Activated CD8-positive, alpha-beta T cell treated with anti-CD3 and anti-CD28 coated beads for 36 hours (primary cell): ENCODE measurements at regions not wholly inside any gene's neighbourhood (a gene's known extent, or its start where the extent isn't known, plus 50 kb on each side); places are given as distances from the start of the nearest gene placed in this dataset.

ENCODE experiments used
- ATAC-seq: fragments of 200-7000 bp; cut with Tn5 transposase; one replicate; pipeline ENCODE4 v1.10.0; 2021; ENCODE audit warnings: mild to moderate bottlenecking, moderate library complexity
- CTCF ChIA-PET: fragments of 350-600 bp; sonication (Branson Sonifier 250); formaldehyde crosslinking; loops from one replicate; lab custom pipeline; 2021; ENCODE audit warnings: antibody characterized with exemption; lab: Charles Lee
- POLR2A ChIA-PET: fragments of 350-600 bp; sonication (Branson Sonifier 250); formaldehyde crosslinking; loops from one replicate; lab custom pipeline; 2021; ENCODE audit warnings: antibody characterized with exemption; lab: Charles Lee
- DNase-seq: peaks from one replicate; pipeline ENCODE4 v3.0.0-alpha.2; 2020
- H3K27ac Mint-ChIP-seq: one replicate; pipeline ENCODE4 v1.8.0; 2021; ENCODE audit warnings: mild to moderate bottlenecking, mixed read lengths
- H3K27me3 Mint-ChIP-seq: one replicate; pipeline ENCODE4 v1.8.0; 2021; ENCODE audit warnings: mixed read lengths
- H3K36me3 Mint-ChIP-seq: one replicate; pipeline ENCODE4 v1.8.0; 2021; ENCODE audit warnings: low read depth, mixed read lengths
- H3K4me1 Mint-ChIP-seq: one replicate; pipeline ENCODE4 v1.8.0; 2021; ENCODE audit warnings: low read depth, mixed read lengths
- H3K4me3 Mint-ChIP-seq: one replicate; pipeline ENCODE4 v1.8.0; 2021; ENCODE audit warnings: mild to moderate bottlenecking, moderate library complexity, mixed read lengths
- H3K9me3 Mint-ChIP-seq: one replicate; pipeline ENCODE4 v1.8.0; 2021; ENCODE audit warnings: mixed read lengths
- intact Hi-C: fragments of 100-400 bp; cut with micrococcal nuclease; formaldehyde crosslinking; loops from one replicate; pipeline ENCODE4 v1.10.0; 2022
- TF ChIP-seq, protein P1 (sequence below): fragments of 200-600 bp; IDR thresholded peaks from one replicate; pipeline ENCODE4 v1.8.0; 2022; ENCODE audit warnings: antibody characterized with exemption, mild to moderate bottlenecking

DNA sequence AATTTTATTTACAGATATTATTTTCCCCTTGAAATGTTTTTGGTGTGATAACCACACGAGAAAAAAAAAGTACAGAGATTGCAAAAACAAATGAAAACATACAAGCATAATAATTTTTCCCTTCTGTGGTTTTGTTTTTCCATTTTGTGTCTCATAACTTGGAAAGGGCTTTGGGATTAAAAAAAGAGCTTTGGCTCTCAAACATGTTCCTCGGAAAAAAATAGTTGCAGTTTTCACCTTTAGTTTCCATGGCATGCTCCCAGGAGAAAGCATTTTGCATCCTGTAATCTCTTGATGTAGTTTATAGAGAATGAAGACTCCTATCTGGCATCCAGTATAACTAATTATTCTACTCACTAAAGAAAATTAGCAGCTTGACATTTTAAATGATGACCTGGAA lies 362.1 kb upstream of the PDGFD start:
- POLR2A ChIA-PET, result no interaction called here
- Mint-ChIP-seq H3K4me3 (no peak overlapping the region), H3K9me3 (no peaks in the 10 kb centered on the region), H3K36me3 (no peaks in the 10 kb centered on the region), H3K4me1 (no peaks in the 10 kb centered on the region), H3K27ac (no peak overlapping the region), H3K27me3 (peaks cover 1% of the 10 kb centered on the region)
- DNase-seq (no peak), ATAC-seq (no peak)
- TF ChIP-seq, protein P1, sequence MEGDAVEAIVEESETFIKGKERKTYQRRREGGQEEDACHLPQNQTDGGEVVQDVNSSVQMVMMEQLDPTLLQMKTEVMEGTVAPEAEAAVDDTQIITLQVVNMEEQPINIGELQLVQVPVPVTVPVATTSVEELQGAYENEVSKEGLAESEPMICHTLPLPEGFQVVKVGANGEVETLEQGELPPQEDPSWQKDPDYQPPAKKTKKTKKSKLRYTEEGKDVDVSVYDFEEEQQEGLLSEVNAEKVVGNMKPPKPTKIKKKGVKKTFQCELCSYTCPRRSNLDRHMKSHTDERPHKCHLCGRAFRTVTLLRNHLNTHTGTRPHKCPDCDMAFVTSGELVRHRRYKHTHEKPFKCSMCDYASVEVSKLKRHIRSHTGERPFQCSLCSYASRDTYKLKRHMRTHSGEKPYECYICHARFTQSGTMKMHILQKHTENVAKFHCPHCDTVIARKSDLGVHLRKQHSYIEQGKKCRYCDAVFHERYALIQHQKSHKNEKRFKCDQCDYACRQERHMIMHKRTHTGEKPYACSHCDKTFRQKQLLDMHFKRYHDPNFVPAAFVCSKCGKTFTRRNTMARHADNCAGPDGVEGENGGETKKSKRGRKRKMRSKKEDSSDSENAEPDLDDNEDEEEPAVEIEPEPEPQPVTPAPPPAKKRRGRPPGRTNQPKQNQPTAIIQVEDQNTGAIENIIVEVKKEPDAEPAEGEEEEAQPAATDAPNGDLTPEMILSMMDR, result no peak
- intact Hi-C loops, result no loop called here
- CTCF ChIA-PET, result no interaction called here

DNA sequence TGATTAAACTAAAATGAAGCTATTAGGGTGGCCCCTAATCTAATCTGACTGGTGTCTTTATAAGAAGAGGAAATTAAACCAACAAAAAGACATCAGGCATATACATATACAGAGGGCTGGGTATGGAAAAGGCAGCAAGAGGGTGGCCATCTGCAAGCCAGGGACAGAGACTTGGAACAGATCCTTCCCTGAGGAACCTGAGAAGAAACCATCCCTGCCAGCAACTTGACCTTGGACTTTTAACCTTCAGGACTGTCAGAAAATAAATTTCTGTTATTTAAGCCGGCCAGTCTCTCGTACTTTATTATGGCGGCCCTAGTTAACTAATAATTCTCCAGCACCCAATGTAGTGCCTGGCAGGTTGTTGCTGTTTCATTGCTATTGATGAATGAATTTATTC lies 361.5 kb upstream of the PDGFD start:
- intact Hi-C loops, result no loop called here
- ATAC-seq, result no peak
- H3K4me3 Mint-ChIP-seq, result no peak overlapping the region

DNA sequence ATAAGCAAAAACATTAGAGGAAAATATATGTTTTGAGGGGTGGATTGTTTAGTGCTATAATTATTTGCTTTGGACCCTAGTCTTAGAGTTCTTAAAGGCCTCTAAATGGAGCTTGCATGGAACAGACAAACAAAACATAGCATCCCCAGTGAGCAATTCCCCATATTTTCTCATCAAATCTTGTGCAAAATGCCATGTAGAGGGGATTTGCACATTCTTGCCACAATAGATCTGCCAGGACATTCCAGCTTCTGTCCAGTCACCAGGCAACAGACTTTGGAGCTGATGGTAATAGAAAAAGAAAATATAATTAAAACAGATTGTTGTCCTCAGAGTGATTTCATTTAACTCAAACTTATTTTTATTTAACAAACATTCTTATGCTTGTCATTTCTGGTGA lies 360.3 kb upstream of the PDGFD start:
- DNase-seq, result no peak
- POLR2A ChIA-PET, result no interaction called here
- CTCF ChIA-PET, result interaction anchor here (1.1 kb wide), 1 partner anchor 12 kb away, joined by 3 read pairs; no protein-coding TSS in a partner anchor
- no peaks in the 10 kb centered on the region for H3K9me3 Mint-ChIP-seq
- peaks cover 1% of the 10 kb centered on the region for H3K27me3 Mint-ChIP-seq
- no peak overlapping the region for H3K27ac Mint-ChIP-seq
- H3K4me3 Mint-ChIP-seq, result no peak overlapping the region
- H3K4me1 Mint-ChIP-seq, result no peaks in the 10 kb centered on the region
- ATAC-seq, result no peak
- no peaks in the 10 kb centered on the region for H3K36me3 Mint-ChIP-seq
- intact Hi-C loops, result no loop called here
- TF ChIP-seq, protein P1, result no peak

More for the DNA sequence above, 361.5 kb upstream of the PDGFD start:
- Mint-ChIP-seq H3K9me3 (no peaks in the 10 kb centered on the region), H3K27me3 (peaks cover 1% of the 10 kb centered on the region), H3K36me3 (no peaks in the 10 kb centered on the region), H3K4me1 (no peaks in the 10 kb centered on the region), H3K27ac (no peak overlapping the region)
- DNase-seq, result no peak
- ChIA-PET CTCF (no interaction called here), POLR2A (no interaction called here)
- TF ChIP-seq, protein P1, result no peak

- TF ChIP-seq, protein P1, result no peak
- Mint-ChIP-seq H3K27me3 (peaks cover 1% of the 10 kb centered on the region), H3K4me3 (no peak overlapping the region), H3K27ac (no peak overlapping the region), H3K36me3 (no peaks in the 10 kb centered on the region), H3K9me3 (no peaks in the 10 kb centered on the region), H3K4me1 (no peaks in the 10 kb centered on the region)
- no peak for ATAC-seq
- intact Hi-C loops, result no loop called here
- DNase-seq, result no peak
- ChIA-PET POLR2A (no interaction called here), CTCF (interaction anchor here (1.1 kb wide), 1 partner anchor 13 kb away, joined by 3 read pairs; no protein-coding TSS in a partner anchor)
Observed at GRCh38 chr11:104523611-104524010, 359.7 kb upstream of the PDGFD start.

DNA sequence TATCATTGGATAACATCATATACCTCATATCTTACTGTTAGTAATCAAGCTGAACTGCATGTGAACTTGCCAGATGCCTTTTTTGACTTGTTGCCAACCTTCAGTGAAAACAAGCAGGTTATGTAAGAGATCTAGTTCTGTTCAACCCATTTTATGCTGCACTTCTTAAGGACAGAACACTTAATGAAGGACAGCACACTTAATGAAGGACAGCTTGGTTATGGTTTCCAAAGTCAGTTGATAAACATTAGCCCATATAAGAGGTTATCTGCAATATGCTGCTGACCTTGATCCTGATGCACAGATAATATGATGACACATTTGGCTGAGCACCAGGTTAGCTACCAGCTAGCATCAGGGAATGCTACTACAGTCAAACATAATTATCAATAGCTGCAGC lies 358.7 kb upstream of the PDGFD start:
- Mint-ChIP-seq H3K9me3 (no peaks in the 10 kb centered on the region), H3K36me3 (no peaks in the 10 kb centered on the region), H3K27ac (no peak overlapping the region), H3K4me3 (no peak overlapping the region), H3K27me3 (peaks cover 3% of the 10 kb centered on the region), H3K4me1 (no peaks in the 10 kb centered on the region)
- CTCF ChIA-PET, result no interaction called here
- TF ChIP-seq, protein P1, result no peak
- DNase-seq, result no peak
- POLR2A ChIA-PET, result no interaction called here
- ATAC-seq, result no peak
- intact Hi-C loops, result no loop called here
